ENCODE measurements at regions not wholly inside any gene's neighbourhood (a gene's known extent, or its start where the extent isn't known, plus 50 kb on each side); places are given as distances from the start of the nearest gene placed in this dataset.

DNA sequence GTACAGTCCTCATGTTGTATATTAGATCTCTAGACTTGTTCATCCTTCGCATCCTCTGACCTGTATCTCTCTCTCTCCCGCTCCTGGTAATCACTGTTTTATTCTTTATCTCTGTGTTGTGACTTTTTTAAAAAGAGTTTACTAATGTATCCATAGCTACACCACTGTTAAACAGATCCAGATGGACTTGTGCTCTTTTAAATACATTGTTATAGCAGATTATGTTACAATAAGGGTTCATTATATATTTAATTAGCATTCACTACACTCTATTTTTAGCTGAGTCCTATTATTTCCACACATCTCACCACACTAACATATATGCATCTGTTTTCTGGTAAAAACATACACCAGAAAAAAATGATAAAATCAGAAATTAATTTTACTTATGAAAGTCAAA, 90.5 kb downstream of the RBM43 start:
- TF ChIP-seq, protein P1, sequence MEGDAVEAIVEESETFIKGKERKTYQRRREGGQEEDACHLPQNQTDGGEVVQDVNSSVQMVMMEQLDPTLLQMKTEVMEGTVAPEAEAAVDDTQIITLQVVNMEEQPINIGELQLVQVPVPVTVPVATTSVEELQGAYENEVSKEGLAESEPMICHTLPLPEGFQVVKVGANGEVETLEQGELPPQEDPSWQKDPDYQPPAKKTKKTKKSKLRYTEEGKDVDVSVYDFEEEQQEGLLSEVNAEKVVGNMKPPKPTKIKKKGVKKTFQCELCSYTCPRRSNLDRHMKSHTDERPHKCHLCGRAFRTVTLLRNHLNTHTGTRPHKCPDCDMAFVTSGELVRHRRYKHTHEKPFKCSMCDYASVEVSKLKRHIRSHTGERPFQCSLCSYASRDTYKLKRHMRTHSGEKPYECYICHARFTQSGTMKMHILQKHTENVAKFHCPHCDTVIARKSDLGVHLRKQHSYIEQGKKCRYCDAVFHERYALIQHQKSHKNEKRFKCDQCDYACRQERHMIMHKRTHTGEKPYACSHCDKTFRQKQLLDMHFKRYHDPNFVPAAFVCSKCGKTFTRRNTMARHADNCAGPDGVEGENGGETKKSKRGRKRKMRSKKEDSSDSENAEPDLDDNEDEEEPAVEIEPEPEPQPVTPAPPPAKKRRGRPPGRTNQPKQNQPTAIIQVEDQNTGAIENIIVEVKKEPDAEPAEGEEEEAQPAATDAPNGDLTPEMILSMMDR (conservative IDR thresholded peaks at IDR 0.05; ENCODE audit: low read depth, low read length): no peak
- no peak for TF ChIP-seq EZH2 (IDR thresholded peaks at IDR 0.05; ENCODE audit: low read length, unreplicated experiment)

All from PC-3 (cell line).